Gastrocnemius medialis (tissue), 4 donors: ENCODE measurements at regions not wholly inside any gene's neighbourhood (a gene's known extent, or its start where the extent isn't known, plus 50 kb on each side); places are given as distances from the start of the nearest gene placed in this dataset.

Experiments used
- CTCF ChIP-seq, 5 experiments: fragments of 450-650 bp in 3 of 5; fragments of 200-600 bp in 2 of 5; sonication (generic) in 2 of 5; IDR thresholded peaks in 4 of 5; conservative IDR thresholded peaks in 1 of 5; 1 replicate in 4 of 5; 2 replicates in 1 of 5; pipeline ENCODE4 v1.5.1; 2016 to 2019; ENCODE audit warnings: antibody characterized with exemption in 5 of 5, mild to moderate bottlenecking in 3 of 5, moderate library complexity in 3 of 5
- POLR2A ChIP-seq, 2 donors: fragments of 450-650 bp; IDR thresholded peaks; one replicate each; pipeline ENCODE4 v1.6.1; 2017; ENCODE audit warnings: antibody characterized with exemption in 2 of 2, mild to moderate bottlenecking in 2 of 2, moderate library complexity in 2 of 2

DNA sequence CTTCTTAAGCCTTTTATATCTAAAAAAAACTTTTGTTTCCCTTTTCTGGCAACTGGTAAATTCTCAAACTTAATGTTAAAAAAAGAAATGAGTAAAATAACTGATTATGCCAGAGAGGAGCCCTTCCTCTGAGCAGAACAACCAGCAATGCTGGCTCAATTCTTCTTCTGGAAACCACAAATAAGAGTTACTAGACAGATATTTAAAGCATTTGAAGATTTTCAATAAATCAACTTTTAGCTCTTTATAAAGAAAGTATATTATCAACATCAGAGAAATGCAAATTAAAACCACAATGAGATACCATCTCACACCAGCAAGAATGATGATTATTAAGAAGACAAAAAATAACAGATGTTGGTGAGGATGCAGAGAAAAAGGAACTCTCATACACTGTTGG, 61.1 kb upstream of the TCF21 start:
- no peak for TF ChIP-seq CTCF (IDR thresholded peaks at IDR 0.05 in 4 of 5, conservative IDR thresholded peaks at IDR 0.05 in 1 of 5)
- no peak for TF ChIP-seq POLR2A (IDR thresholded peaks at IDR 0.05)
